WTC11 (cell line): ENCODE measurements at regions not wholly inside any gene's neighbourhood (a gene's known extent, or its start where the extent isn't known, plus 50 kb on each side); places are given as distances from the start of the nearest gene placed in this dataset.

Source experiments
- ATAC-seq: fragments of 200-7000 bp; cut with Tn5 transposase; 2 replicates; pipeline ENCODE4 v1.10.0; 2021; ENCODE audit warnings: mild to moderate bottlenecking, moderate library complexity
- CTCF ChIA-PET: fragments of 300-600 bp; sonication (Branson Sonifier 250); formaldehyde crosslinking; loops from one replicate; lab custom pipeline; 2021; ENCODE audit warnings: antibody characterized with exemption; lab: Charles Lee
- POLR2A ChIA-PET: fragments of 350-600 bp; sonication (Branson Sonifier 250); formaldehyde crosslinking; loops from one replicate; lab custom pipeline; 2021; ENCODE audit warnings: antibody characterized with exemption; lab: Charles Lee
- DNase-seq: peaks from one replicate; pipeline ENCODE4 v3.0.0; 2021; ENCODE audit warnings: low spot score
- H3K27ac Mint-ChIP-seq: 2 replicates; pipeline ENCODE4 v1.8.0; 2021; ENCODE audit warnings: mixed read lengths
- H3K27me3 Mint-ChIP-seq: 2 replicates; pipeline ENCODE4 v1.8.0; 2021; ENCODE audit warnings: low read depth, mild to moderate bottlenecking, moderate library complexity, mixed read lengths
- H3K36me3 Mint-ChIP-seq: 2 replicates; pipeline ENCODE4 v1.8.0; 2021; ENCODE audit warnings: mixed read lengths
- H3K4me1 Mint-ChIP-seq: 2 replicates; pipeline ENCODE4 v1.8.0; 2022; ENCODE audit warnings: mixed read lengths
- H3K4me3 Mint-ChIP-seq: 2 replicates; pipeline ENCODE4 v1.8.0; 2021; ENCODE audit warnings: mild to moderate bottlenecking, moderate library complexity, mixed read lengths
- H3K9me3 Mint-ChIP-seq: 2 replicates; pipeline ENCODE4 v1.8.0; 2021; ENCODE audit warnings: mixed read lengths
- ARID4B ChIP-seq: sonication (generic); formaldehyde crosslinking; IDR thresholded peaks from 2 replicates; pipeline ENCODE4 v1.8.0; 2023; ENCODE audit warnings: missing genetic modification reagents, mild to moderate bottlenecking, borderline replicate concordance
- E2F1 ChIP-seq: sonication (generic); formaldehyde crosslinking; IDR thresholded peaks from 2 replicates; pipeline ENCODE4 v1.8.0; 2022; ENCODE audit warnings: mild to moderate bottlenecking, missing genetic modification reagents
- E2F4 ChIP-seq: sonication (generic); formaldehyde crosslinking; IDR thresholded peaks from 2 replicates; pipeline ENCODE4 v1.8.1; 2022; ENCODE audit warnings: low read depth, mild to moderate bottlenecking, moderate library complexity, missing genetic modification reagents, borderline replicate concordance
- E2F5 ChIP-seq: sonication (generic); formaldehyde crosslinking; IDR thresholded peaks from 2 replicates; pipeline ENCODE4 v1.8.1; 2022; ENCODE audit warnings: mild to moderate bottlenecking, moderate library complexity, missing genetic modification reagents
- ETV6 ChIP-seq: sonication (generic); formaldehyde crosslinking; IDR thresholded peaks from 2 replicates; pipeline ENCODE4 v1.8.1; 2022; ENCODE audit warnings: mild to moderate bottlenecking, missing genetic modification reagents
- FOXP4 ChIP-seq: sonication (generic); formaldehyde crosslinking; IDR thresholded peaks from 2 replicates; pipeline ENCODE4 v1.8.0; 2022; ENCODE audit warnings: mild to moderate bottlenecking, missing genetic modification reagents
- GABPB1 ChIP-seq: sonication (generic); formaldehyde crosslinking; IDR thresholded peaks from 2 replicates; pipeline ENCODE4 v1.8.1; 2023; ENCODE audit warnings: mild to moderate bottlenecking, missing genetic modification reagents
- HMGA2 ChIP-seq: fragments of 250-450 bp; sonication (Bioruptor Pico); IDR thresholded peaks from 2 replicates; pipeline ENCODE4 v1.4.0; 2021; ENCODE audit warnings: mild to moderate bottlenecking, moderate library complexity
- IRF1 ChIP-seq: sonication (generic); formaldehyde crosslinking; IDR thresholded peaks from 2 replicates; pipeline ENCODE4 v1.8.0; 2023; ENCODE audit warnings: missing genetic modification reagents
- MXD4 ChIP-seq: fragments of 250-450 bp; sonication (Bioruptor Pico); IDR thresholded peaks from 2 replicates; pipeline ENCODE4 v1.8.0; 2021; ENCODE audit warnings: mild to moderate bottlenecking, moderate library complexity, borderline replicate concordance
- MYBL2 ChIP-seq: sonication (generic); formaldehyde crosslinking; IDR thresholded peaks from 2 replicates; pipeline ENCODE4 v1.8.1; 2023; ENCODE audit warnings: mild to moderate bottlenecking, moderate library complexity, missing genetic modification reagents
- NFATC4 ChIP-seq: fragments of 250-450 bp; sonication (Bioruptor Pico); IDR thresholded peaks from 2 replicates; pipeline ENCODE4 v1.9.0; 2021; ENCODE audit warnings: mild to moderate bottlenecking
- ZBTB21 ChIP-seq: sonication (generic); formaldehyde crosslinking; IDR thresholded peaks from 2 replicates; pipeline ENCODE4 v1.8.1; 2023; ENCODE audit warnings: mild to moderate bottlenecking, missing genetic modification reagents, borderline replicate concordance
- ZNF121 ChIP-seq: sonication (generic); formaldehyde crosslinking; IDR thresholded peaks from 2 replicates; pipeline ENCODE4 v1.8.0; 2023; ENCODE audit warnings: missing genetic modification reagents
- ZNF232 ChIP-seq: sonication (generic); formaldehyde crosslinking; IDR thresholded peaks from 2 replicates; pipeline ENCODE4 v1.8.0; 2022; ENCODE audit warnings: mild to moderate bottlenecking, missing genetic modification reagents
- ZNF317 ChIP-seq: sonication (generic); formaldehyde crosslinking; IDR thresholded peaks from 2 replicates; pipeline ENCODE4 v1.8.1; 2023; ENCODE audit warnings: low read depth, mild to moderate bottlenecking, moderate library complexity, missing genetic modification reagents, borderline replicate concordance
- ZNF532 ChIP-seq: fragments of 250-450 bp; sonication (Bioruptor Pico); IDR thresholded peaks from 2 replicates; pipeline ENCODE4 v1.9.0; 2021; ENCODE audit warnings: mild to moderate bottlenecking, borderline replicate concordance

- POLR2A ChIA-PET: no interaction called here
- H3K4me3 Mint-ChIP-seq: no peak overlapping the region
- TF ChIP-seq NFATC4 (CRISPR knock-in tag): no peak
- TF ChIP-seq E2F5 (CRISPR knock-in tag): no peak
- no peak for TF ChIP-seq HMGA2 (CRISPR knock-in tag)
- TF ChIP-seq MXD4: no peak
- ATAC-seq: no peak
- H3K4me1 Mint-ChIP-seq: no peaks in the 10 kb centered on the region
- no peaks in the 10 kb centered on the region for H3K27me3 Mint-ChIP-seq
- CTCF ChIA-PET: no interaction called here
- 0 out of 2 replicates have a peak overlapping the region, but pooled peaks have one; percentile 60 for H3K27ac Mint-ChIP-seq
- no peak for DNase-seq
- H3K36me3 Mint-ChIP-seq: peaks cover 5% of the 10 kb centered on the region
- H3K9me3 Mint-ChIP-seq: peaks cover 10% of the 10 kb centered on the region
Measured at GRCh38 chr3:165669504-165669903, 167.7 kb downstream of the BCHE start.

- H3K9me3 Mint-ChIP-seq: no peaks in the 10 kb centered on the region
- no peak for TF ChIP-seq ZNF121 (CRISPR knock-in tag)
- no peak for TF ChIP-seq ZNF232 (CRISPR knock-in tag)
- no peak for TF ChIP-seq MYBL2 (CRISPR knock-in tag)
- TF ChIP-seq ZNF532: no peak
- no peaks in the 10 kb centered on the region for H3K4me1 Mint-ChIP-seq
- H3K27me3 Mint-ChIP-seq: no peaks in the 10 kb centered on the region
- ChIA-PET CTCF (no interaction called here), POLR2A (no interaction called here)
- H3K4me3 Mint-ChIP-seq: no peak overlapping the region
- ATAC-seq (no peak), DNase-seq (no peak)
- H3K27ac Mint-ChIP-seq: no peak overlapping the region
- H3K36me3 Mint-ChIP-seq: no peaks in the 10 kb centered on the region
Measured at GRCh38 chr3:165667676-165668075, 169.5 kb downstream of the BCHE start.

- H3K36me3 Mint-ChIP-seq: no peaks in the 10 kb centered on the region
- TF ChIP-seq ZNF121 (CRISPR knock-in tag) (no peak), ARID4B (no peak), ETV6 (CRISPR knock-in tag) (no peak), E2F4 (CRISPR knock-in tag) (no peak), E2F1 (CRISPR knock-in tag) (no peak), FOXP4 (CRISPR knock-in tag) (no peak), ZNF317 (CRISPR knock-in tag) (no peak), ZBTB21 (no peak), GABPB1 (CRISPR knock-in tag) (no peak), IRF1 (CRISPR knock-in tag) (no peak)
Measured at GRCh38 chr3:165658027-165658426, 179.2 kb downstream of the BCHE start.

More at GRCh38 chr3:165658027-165658426, 179.2 kb downstream of the BCHE start:
- POLR2A ChIA-PET: no interaction called here
- peaks cover 5% of the 10 kb centered on the region; the same call in 1 of the 2 replicates for H3K9me3 Mint-ChIP-seq
- H3K4me1 Mint-ChIP-seq: no peaks in the 10 kb centered on the region
- no peak overlapping the region for H3K27ac Mint-ChIP-seq
- H3K4me3 Mint-ChIP-seq: no peak overlapping the region
- CTCF ChIA-PET: no interaction called here
- ATAC-seq: no peak
- DNase-seq: no peak
- no peaks in the 10 kb centered on the region for H3K27me3 Mint-ChIP-seq
